ENCODE measurements at regions not wholly inside any gene's neighbourhood (a gene's known extent, or its start where the extent isn't known, plus 50 kb on each side); places are given as distances from the start of the nearest gene placed in this dataset.
A peak's percentile ranks its signal among the peaks of the same experiment; 100 is the strongest.

DNA sequence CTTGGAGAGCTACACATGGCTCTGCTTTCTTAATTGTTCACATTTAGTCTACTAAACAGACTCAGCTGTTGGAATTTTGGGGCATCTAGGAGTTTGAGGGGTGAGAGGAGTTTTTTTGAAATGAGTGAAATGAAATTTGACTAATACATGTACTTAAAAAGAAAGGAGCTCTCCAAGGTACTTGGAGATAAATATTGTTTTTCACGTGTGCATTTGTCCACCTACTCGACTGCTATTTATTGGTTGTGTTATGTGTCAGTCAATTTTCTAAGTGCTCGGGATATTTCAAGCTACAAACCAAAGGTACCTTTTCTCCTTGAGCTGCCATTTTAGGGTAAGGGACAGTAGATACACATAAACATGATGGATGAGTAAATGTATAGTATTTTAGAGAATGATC is 697.0 kb downstream of the LIG4 start:
- CTCF ChIA-PET, result no interaction called here
- POLR2A ChIA-PET, result no interaction called here
- H3K27ac ChIP-seq (ENCODE audit: extremely low read depth, low read depth, low read length), result no peak overlapping the region
- TF ChIP-seq, protein P1, sequence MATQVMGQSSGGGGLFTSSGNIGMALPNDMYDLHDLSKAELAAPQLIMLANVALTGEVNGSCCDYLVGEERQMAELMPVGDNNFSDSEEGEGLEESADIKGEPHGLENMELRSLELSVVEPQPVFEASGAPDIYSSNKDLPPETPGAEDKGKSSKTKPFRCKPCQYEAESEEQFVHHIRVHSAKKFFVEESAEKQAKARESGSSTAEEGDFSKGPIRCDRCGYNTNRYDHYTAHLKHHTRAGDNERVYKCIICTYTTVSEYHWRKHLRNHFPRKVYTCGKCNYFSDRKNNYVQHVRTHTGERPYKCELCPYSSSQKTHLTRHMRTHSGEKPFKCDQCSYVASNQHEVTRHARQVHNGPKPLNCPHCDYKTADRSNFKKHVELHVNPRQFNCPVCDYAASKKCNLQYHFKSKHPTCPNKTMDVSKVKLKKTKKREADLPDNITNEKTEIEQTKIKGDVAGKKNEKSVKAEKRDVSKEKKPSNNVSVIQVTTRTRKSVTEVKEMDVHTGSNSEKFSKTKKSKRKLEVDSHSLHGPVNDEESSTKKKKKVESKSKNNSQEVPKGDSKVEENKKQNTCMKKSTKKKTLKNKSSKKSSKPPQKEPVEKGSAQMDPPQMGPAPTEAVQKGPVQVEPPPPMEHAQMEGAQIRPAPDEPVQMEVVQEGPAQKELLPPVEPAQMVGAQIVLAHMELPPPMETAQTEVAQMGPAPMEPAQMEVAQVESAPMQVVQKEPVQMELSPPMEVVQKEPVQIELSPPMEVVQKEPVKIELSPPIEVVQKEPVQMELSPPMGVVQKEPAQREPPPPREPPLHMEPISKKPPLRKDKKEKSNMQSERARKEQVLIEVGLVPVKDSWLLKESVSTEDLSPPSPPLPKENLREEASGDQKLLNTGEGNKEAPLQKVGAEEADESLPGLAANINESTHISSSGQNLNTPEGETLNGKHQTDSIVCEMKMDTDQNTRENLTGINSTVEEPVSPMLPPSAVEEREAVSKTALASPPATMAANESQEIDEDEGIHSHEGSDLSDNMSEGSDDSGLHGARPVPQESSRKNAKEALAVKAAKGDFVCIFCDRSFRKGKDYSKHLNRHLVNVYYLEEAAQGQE (tag by site-specific recombination; IDR thresholded peaks at IDR 0.05), result peak; percentile 84
- TF ChIP-seq, protein P2, sequence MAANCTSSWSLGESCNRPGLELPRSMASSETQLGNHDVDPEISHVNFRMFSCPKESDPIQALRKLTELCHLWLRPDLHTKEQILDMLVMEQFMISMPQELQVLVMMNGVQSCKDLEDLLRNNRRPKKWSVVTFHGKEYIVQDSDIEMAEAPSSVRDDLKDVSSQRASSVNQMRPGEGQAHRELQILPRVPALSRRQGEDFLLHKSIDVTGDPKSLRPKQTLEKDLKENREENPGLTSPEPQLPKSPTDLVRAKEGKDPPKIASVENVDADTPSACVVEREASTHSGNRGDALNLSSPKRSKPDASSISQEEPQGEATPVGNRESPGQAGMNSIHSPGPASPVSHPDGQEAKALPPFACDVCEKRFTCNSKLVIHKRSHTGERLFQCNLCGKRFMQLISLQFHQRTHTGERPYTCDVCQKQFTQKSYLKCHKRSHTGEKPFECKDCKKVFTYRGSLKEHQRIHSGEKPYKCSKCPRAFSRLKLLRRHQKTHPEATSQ (tag by site-specific recombination; IDR thresholded peaks at IDR 0.05), result no peak
- H3K4me1 ChIP-seq (ENCODE audit: control insufficient read depth, insufficient read depth, low read length), result no peaks in the 10 kb centered on the region
- H3K36me3 ChIP-seq (ENCODE audit: control insufficient read depth in 2 of 2, insufficient read depth in 1 of 2, low read length in 2 of 2), result no peaks in the 10 kb centered on the region
- H3K4me3 ChIP-seq (ENCODE audit: low read depth, low read length), result no peak overlapping the region
- H3K9me3 ChIP-seq (ENCODE audit: control insufficient read depth, insufficient read depth, low read depth, low read length), result no peaks in the 10 kb centered on the region

DNA sequence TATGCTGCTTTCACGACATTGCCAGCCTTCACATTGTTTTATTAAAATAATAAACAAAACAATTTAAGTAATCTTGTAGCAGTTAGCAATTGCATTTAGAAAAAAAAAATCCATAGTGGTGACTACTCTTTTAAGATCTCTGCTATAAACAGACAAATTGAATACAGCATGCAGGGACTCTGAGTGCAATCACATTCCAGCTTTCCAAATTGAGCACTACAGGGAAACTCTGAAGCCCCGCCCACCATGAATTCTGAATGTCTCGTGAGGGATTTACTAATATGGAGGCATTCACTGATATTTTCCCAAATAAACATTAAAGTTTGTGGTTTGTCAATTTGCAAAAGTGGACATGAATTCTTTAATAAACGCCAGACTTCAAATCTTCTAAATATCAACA is 698.8 kb downstream of the LIG4 start:
- H3K36me3 ChIP-seq (ENCODE audit: control insufficient read depth in 2 of 2, insufficient read depth in 1 of 2, low read length in 2 of 2), result no peaks in the 10 kb centered on the region
- H3K9me3 ChIP-seq (ENCODE audit: control insufficient read depth, insufficient read depth, low read depth, low read length), result no peaks in the 10 kb centered on the region
- TF ChIP-seq HOXA7 (CRISPR knock-in tag; IDR thresholded peaks at IDR 0.05; ENCODE audit: borderline replicate concordance) (no peak), ZNF350 (tag by site-specific recombination; IDR thresholded peaks at IDR 0.05) (no peak), ZBTB1 (tag by site-specific recombination; IDR thresholded peaks at IDR 0.05) (no peak), ZNF184 (tag by site-specific recombination; IDR thresholded peaks at IDR 0.05) (no peak), GLI2 (tag by site-specific recombination; IDR thresholded peaks at IDR 0.05; ENCODE audit: borderline replicate concordance, low read depth) (no peak), ZNF660 (tag by site-specific recombination; IDR thresholded peaks at IDR 0.05) (no peak)
- TF ChIP-seq, protein P3, sequence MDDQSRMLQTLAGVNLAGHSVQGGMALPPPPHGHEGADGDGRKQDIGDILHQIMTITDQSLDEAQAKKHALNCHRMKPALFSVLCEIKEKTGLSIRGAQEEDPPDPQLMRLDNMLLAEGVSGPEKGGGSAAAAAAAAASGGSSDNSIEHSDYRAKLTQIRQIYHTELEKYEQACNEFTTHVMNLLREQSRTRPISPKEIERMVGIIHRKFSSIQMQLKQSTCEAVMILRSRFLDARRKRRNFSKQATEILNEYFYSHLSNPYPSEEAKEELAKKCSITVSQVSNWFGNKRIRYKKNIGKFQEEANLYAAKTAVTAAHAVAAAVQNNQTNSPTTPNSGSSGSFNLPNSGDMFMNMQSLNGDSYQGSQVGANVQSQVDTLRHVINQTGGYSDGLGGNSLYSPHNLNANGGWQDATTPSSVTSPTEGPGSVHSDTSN (CRISPR knock-in tag; IDR thresholded peaks at IDR 0.05), result no peak
- ChIA-PET CTCF (no interaction called here), POLR2A (no interaction called here)
- no peaks in the 10 kb centered on the region for H3K4me1 ChIP-seq (ENCODE audit: control insufficient read depth, insufficient read depth, low read length)
- H3K27ac ChIP-seq (ENCODE audit: extremely low read depth, low read depth, low read length), result no peak overlapping the region
- no peak overlapping the region for H3K4me3 ChIP-seq (ENCODE audit: low read depth, low read length)

DNA sequence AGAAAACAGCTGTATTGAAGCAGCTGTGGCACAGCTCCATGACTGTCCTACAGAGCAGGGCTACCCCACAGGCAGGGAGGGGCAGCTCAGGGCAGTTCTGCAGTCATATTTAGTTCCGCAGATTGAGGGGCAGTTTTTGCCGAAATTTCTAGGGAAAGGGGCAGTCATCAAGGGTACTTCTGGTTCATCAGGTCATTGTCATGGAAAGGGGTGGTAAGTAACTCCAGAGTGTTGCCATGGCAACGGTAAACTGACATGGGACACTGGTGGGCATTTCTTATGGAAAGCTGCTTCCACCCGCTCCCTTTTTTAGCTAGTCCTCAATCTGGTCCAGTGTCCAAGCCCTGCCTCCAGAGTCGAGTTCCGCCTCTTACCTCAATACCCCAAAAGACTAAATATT is 702.8 kb downstream of the LIG4 start:
- POLR2A ChIA-PET, result no interaction called here
- TF ChIP-seq ZNF664 (tag by site-specific recombination; IDR thresholded peaks at IDR 0.05), result no peak
- TF ChIP-seq ZNF510 (tag by site-specific recombination; IDR thresholded peaks at IDR 0.05; ENCODE audit: insufficient replicate concordance), result no peak
- no peak for TF ChIP-seq BCL11B (tag by site-specific recombination; IDR thresholded peaks at IDR 0.05; ENCODE audit: low read depth)
- no peak for TF ChIP-seq SP3 (tag by site-specific recombination; IDR thresholded peaks at IDR 0.05)
- TF ChIP-seq, protein P4, sequence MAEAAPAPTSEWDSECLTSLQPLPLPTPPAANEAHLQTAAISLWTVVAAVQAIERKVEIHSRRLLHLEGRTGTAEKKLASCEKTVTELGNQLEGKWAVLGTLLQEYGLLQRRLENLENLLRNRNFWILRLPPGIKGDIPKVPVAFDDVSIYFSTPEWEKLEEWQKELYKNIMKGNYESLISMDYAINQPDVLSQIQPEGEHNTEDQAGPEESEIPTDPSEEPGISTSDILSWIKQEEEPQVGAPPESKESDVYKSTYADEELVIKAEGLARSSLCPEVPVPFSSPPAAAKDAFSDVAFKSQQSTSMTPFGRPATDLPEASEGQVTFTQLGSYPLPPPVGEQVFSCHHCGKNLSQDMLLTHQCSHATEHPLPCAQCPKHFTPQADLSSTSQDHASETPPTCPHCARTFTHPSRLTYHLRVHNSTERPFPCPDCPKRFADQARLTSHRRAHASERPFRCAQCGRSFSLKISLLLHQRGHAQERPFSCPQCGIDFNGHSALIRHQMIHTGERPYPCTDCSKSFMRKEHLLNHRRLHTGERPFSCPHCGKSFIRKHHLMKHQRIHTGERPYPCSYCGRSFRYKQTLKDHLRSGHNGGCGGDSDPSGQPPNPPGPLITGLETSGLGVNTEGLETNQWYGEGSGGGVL (tag by site-specific recombination; IDR thresholded peaks at IDR 0.05), result no peak
- no peak for TF ChIP-seq ZNF529 (tag by site-specific recombination; IDR thresholded peaks at IDR 0.05; ENCODE audit: insufficient replicate concordance)
- TF ChIP-seq, protein P5, sequence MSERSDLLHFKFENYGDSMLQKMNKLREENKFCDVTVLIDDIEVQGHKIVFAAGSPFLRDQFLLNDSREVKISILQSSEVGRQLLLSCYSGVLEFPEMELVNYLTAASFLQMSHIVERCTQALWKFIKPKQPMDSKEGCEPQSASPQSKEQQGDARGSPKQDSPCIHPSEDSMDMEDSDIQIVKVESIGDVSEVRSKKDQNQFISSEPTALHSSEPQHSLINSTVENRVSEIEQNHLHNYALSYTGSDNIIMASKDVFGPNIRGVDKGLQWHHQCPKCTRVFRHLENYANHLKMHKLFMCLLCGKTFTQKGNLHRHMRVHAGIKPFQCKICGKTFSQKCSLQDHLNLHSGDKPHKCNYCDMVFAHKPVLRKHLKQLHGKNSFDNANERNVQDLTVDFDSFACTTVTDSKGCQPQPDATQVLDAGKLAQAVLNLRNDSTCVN (tag by site-specific recombination; optimal IDR thresholded peaks at IDR 0.05), result no peak
- TF ChIP-seq ZNF146 (tag by site-specific recombination; IDR thresholded peaks at IDR 0.05), result no peak
- TF ChIP-seq GLI2 (tag by site-specific recombination; IDR thresholded peaks at IDR 0.05; ENCODE audit: borderline replicate concordance, low read depth), result no peak
- no peak for TF ChIP-seq KLF7 (tag by site-specific recombination; IDR thresholded peaks at IDR 0.05; ENCODE audit: borderline replicate concordance)
- TF ChIP-seq EGR2 (tag by site-specific recombination; IDR thresholded peaks at IDR 0.05; ENCODE audit: low read depth), result no peak
- no peak for TF ChIP-seq ZNF560 (tag by site-specific recombination; IDR thresholded peaks at IDR 0.05; ENCODE audit: borderline replicate concordance)
- no peak for TF ChIP-seq GLI4 (tag by site-specific recombination; IDR thresholded peaks at IDR 0.05)
- TF ChIP-seq, protein P6, sequence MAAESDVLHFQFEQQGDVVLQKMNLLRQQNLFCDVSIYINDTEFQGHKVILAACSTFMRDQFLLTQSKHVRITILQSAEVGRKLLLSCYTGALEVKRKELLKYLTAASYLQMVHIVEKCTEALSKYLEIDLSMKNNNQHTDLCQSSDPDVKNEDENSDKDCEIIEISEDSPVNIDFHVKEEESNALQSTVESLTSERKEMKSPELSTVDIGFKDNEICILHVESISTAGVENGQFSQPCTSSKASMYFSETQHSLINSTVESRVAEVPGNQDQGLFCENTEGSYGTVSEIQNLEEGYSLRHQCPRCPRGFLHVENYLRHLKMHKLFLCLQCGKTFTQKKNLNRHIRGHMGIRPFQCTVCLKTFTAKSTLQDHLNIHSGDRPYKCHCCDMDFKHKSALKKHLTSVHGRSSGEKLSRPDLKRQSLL (tag by site-specific recombination; IDR thresholded peaks at IDR 0.05), result no peak

More for the DNA sequence above, 702.8 kb downstream of the LIG4 start:
- Histone ChIP-seq H3K4me3 (ENCODE audit: low read depth, low read length) (no peak overlapping the region), H3K4me1 (ENCODE audit: control insufficient read depth, insufficient read depth, low read length) (no peaks in the 10 kb centered on the region), H3K36me3 (ENCODE audit: control insufficient read depth in 2 of 2, insufficient read depth in 1 of 2, low read length in 2 of 2) (no peaks in the 10 kb centered on the region), H3K27ac (ENCODE audit: extremely low read depth, low read depth, low read length) (no peak overlapping the region), H3K9me3 (ENCODE audit: control insufficient read depth, insufficient read depth, low read depth, low read length) (no peaks in the 10 kb centered on the region)
- CTCF ChIA-PET, result no interaction called here
